Choroid plexus epithelial cell (primary cell): ENCODE measurements at regions not wholly inside any gene's neighbourhood (a gene's known extent, or its start where the extent isn't known, plus 50 kb on each side); places are given as distances from the start of the nearest gene placed in this dataset.

Source experiments
- DNase-seq: peaks from one replicate; pipeline ENCODE4 v3.0.0-alpha.2; 2010; ENCODE audit warnings: low read depth
- H3K4me3 ChIP-seq: 2 replicates; pipeline ENCODE4 v1.5.1; 2011; ENCODE audit warnings: low read depth, mild to moderate bottlenecking, control low read depth, low read length, moderate library complexity
- TF ChIP-seq, protein P1 (sequence below): conservative IDR thresholded peaks from 2 replicates; pipeline ENCODE4 v1.5.1; 2011; ENCODE audit warnings: low read depth, mild to moderate bottlenecking, control low read depth, inconsistent platforms, low read length, moderate library complexity

- TF ChIP-seq, protein P1, sequence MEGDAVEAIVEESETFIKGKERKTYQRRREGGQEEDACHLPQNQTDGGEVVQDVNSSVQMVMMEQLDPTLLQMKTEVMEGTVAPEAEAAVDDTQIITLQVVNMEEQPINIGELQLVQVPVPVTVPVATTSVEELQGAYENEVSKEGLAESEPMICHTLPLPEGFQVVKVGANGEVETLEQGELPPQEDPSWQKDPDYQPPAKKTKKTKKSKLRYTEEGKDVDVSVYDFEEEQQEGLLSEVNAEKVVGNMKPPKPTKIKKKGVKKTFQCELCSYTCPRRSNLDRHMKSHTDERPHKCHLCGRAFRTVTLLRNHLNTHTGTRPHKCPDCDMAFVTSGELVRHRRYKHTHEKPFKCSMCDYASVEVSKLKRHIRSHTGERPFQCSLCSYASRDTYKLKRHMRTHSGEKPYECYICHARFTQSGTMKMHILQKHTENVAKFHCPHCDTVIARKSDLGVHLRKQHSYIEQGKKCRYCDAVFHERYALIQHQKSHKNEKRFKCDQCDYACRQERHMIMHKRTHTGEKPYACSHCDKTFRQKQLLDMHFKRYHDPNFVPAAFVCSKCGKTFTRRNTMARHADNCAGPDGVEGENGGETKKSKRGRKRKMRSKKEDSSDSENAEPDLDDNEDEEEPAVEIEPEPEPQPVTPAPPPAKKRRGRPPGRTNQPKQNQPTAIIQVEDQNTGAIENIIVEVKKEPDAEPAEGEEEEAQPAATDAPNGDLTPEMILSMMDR, result no peak
- no peak overlapping the region for H3K4me3 ChIP-seq
- no peak for DNase-seq
These were observed 62.7 kb upstream of the ARHGAP36 start for GRCh38 chrX:130995439-130995838.

GRCh38 chrX:130997314-130997713, 60.8 kb upstream of the ARHGAP36 start:
- no peak overlapping the region for H3K4me3 ChIP-seq
- TF ChIP-seq, protein P1, result no peak
- DNase-seq, result no peak

DNA sequence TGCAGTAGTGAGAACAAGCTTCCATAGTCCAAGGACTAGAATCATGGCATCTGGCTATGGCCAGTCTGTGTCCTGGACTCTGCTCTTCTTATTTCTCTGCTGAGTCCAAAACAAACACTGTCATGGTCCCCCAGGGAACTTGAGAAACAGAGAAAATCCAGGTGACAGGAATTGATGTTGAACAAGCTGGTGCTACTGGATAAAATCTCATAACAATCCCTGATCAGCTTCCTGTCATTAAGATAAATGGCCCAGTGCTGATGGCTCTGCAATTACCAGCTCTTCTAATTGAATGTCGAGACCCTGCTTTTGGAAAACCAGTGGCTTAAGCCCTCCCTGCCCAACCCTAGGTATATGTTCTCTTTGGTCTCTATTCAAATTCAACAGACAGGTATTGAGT, 58.8 kb upstream of the ARHGAP36 start:
- no peak overlapping the region for H3K4me3 ChIP-seq
- TF ChIP-seq, protein P1, result no peak
- no peak for DNase-seq
